SK-N-SH (cell line): ENCODE measurements at regions not wholly inside any gene's neighbourhood (a gene's known extent, or its start where the extent isn't known, plus 50 kb on each side); places are given as distances from the start of the nearest gene placed in this dataset.

ENCODE experiments used
- POLR2AphosphoS5 ChIP-seq: IDR thresholded peaks from 2 replicates; pipeline ENCODE4 v1.6.1; 2012; ENCODE audit warnings: low read depth, low read length
- RAD21 ChIP-seq: IDR thresholded peaks from 2 replicates; pipeline ENCODE4 v1.6.1; 2012; ENCODE audit warnings: mild to moderate bottlenecking, low read length
- RCOR1 ChIP-seq: fragments of 150-350 bp; IDR thresholded peaks from 2 replicates; pipeline ENCODE4 v1.6.1; 2017; ENCODE audit warnings: antibody characterized with exemption, low read length
- SIN3A ChIP-seq: IDR thresholded peaks from 2 replicates; pipeline ENCODE4 v1.6.1; 2012; ENCODE audit warnings: low read depth, mild to moderate bottlenecking, low read length, moderate library complexity, borderline replicate concordance
- SMC3 ChIP-seq: IDR thresholded peaks from 2 replicates; pipeline ENCODE4 v1.6.1; 2012; ENCODE audit warnings: low read depth, low read length, improper control_type of control experiment
- TF ChIP-seq, protein P1 (sequence below): fragments of 200-600 bp; sonication (generic); IDR thresholded peaks from 2 replicates; pipeline ENCODE4 v1.6.1; 2017; ENCODE audit warnings: antibody characterized with exemption, mild to moderate bottlenecking, moderate library complexity
- TF ChIP-seq, protein P2 (sequence below): IDR thresholded peaks from 2 replicates; pipeline ENCODE4 v1.4.0; 2012; ENCODE audit warnings: low read depth, borderline replicate concordance

DNA sequence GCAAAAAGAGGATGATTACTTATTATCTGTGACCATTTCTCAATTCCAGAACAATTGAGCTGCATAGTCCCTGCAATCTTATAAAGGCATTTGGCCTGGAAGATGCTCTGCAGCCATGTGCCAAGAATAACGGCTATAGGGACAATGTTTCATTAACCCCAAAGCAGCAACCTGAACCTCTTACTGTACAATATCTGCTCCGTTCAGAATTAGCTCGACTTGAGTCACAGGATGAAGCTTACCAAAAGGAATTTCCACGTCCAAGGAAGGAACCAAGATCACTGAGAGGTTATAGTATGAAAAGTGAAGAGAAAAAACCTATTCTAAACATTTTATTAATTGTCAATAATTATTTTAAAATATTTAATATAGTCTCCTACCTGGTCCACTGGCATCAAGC is 167.3 kb upstream of the GMDS start:
- TF ChIP-seq, protein P1, sequence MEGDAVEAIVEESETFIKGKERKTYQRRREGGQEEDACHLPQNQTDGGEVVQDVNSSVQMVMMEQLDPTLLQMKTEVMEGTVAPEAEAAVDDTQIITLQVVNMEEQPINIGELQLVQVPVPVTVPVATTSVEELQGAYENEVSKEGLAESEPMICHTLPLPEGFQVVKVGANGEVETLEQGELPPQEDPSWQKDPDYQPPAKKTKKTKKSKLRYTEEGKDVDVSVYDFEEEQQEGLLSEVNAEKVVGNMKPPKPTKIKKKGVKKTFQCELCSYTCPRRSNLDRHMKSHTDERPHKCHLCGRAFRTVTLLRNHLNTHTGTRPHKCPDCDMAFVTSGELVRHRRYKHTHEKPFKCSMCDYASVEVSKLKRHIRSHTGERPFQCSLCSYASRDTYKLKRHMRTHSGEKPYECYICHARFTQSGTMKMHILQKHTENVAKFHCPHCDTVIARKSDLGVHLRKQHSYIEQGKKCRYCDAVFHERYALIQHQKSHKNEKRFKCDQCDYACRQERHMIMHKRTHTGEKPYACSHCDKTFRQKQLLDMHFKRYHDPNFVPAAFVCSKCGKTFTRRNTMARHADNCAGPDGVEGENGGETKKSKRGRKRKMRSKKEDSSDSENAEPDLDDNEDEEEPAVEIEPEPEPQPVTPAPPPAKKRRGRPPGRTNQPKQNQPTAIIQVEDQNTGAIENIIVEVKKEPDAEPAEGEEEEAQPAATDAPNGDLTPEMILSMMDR: no peak
- TF ChIP-seq SMC3 (no peak), SIN3A (no peak), RAD21 (no peak), POLR2AphosphoS5 (no peak), RCOR1 (no peak)
- TF ChIP-seq, protein P2, sequence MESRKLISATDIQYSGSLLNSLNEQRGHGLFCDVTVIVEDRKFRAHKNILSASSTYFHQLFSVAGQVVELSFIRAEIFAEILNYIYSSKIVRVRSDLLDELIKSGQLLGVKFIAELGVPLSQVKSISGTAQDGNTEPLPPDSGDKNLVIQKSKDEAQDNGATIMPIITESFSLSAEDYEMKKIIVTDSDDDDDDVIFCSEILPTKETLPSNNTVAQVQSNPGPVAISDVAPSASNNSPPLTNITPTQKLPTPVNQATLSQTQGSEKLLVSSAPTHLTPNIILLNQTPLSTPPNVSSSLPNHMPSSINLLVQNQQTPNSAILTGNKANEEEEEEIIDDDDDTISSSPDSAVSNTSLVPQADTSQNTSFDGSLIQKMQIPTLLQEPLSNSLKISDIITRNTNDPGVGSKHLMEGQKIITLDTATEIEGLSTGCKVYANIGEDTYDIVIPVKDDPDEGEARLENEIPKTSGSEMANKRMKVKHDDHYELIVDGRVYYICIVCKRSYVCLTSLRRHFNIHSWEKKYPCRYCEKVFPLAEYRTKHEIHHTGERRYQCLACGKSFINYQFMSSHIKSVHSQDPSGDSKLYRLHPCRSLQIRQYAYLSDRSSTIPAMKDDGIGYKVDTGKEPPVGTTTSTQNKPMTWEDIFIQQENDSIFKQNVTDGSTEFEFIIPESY: no peak
